ENCODE measurements at regions not wholly inside any gene's neighbourhood (a gene's known extent, or its start where the extent isn't known, plus 50 kb on each side); places are given as distances from the start of the nearest gene placed in this dataset.

DNA sequence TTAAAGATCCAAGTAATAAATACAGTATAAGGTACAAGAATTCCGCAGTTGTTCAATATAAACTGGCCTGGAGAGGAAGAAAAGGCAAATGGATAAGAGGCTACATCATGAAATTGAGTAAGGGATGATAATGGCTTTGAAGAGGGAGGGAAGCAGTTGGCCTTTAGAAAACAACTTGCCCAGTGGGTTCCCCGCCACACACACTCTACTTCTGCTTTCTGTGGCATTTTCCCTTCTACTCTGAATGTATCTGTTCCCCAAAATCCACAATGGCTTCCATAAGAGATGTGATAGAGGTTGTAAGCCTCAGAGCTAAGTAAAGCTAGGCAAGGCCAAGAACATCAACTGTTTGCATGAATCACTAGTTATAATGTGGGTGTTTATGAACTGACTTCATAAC is 221.3 kb downstream of the MBD2 start:
- no peak for DNase-seq
- TF ChIP-seq POLR2A (IDR thresholded peaks at IDR 0.05) = no peak
- TF ChIP-seq, protein P1, sequence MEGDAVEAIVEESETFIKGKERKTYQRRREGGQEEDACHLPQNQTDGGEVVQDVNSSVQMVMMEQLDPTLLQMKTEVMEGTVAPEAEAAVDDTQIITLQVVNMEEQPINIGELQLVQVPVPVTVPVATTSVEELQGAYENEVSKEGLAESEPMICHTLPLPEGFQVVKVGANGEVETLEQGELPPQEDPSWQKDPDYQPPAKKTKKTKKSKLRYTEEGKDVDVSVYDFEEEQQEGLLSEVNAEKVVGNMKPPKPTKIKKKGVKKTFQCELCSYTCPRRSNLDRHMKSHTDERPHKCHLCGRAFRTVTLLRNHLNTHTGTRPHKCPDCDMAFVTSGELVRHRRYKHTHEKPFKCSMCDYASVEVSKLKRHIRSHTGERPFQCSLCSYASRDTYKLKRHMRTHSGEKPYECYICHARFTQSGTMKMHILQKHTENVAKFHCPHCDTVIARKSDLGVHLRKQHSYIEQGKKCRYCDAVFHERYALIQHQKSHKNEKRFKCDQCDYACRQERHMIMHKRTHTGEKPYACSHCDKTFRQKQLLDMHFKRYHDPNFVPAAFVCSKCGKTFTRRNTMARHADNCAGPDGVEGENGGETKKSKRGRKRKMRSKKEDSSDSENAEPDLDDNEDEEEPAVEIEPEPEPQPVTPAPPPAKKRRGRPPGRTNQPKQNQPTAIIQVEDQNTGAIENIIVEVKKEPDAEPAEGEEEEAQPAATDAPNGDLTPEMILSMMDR (IDR thresholded peaks at IDR 0.05) = no peak
- Histone ChIP-seq H3K9me3 (no peaks in the 10 kb centered on the region), H3K36me3 (no peaks in the 10 kb centered on the region), H3K27ac (no peak overlapping the region), H3K27me3 (no peaks in the 10 kb centered on the region), H3K4me1 (no peaks in the 10 kb centered on the region), H3K4me3 (no peak overlapping the region)
- intact Hi-C loops (cut with DNase I) = no loop called here
- ATAC-seq = no peak
- 35% methylated on average over 2 of the region's 2 CpGs for WGBS (ENCODE audit: insufficient coverage, low coverage, low lambda C conversion rate, missing lambda C conversion rate)

DNA sequence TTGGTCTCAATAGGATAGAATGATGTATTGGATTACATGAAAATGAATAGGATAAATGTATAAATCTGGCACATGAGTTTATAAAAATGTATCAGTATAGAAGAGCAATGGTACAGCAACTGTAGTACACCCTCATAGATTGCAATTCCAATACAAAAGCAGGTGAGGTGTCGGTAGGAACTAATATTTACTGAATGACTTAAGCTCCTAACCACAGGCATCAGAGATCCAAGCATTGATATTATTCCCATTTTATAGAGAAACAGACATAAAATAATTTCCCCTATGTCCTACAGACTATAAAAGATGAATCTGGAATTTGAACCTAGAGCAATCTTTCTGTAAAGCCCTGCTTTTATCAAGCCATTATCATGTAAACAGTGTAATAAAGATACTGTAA is 227.4 kb downstream of the MBD2 start:
- intact Hi-C loops (cut with DNase I) = no loop called here
- Histone ChIP-seq H3K4me3 (no peak overlapping the region), H3K36me3 (no peaks in the 10 kb centered on the region), H3K9me3 (no peaks in the 10 kb centered on the region), H3K27me3 (no peaks in the 10 kb centered on the region), H3K27ac (no peak overlapping the region), H3K4me1 (no peaks in the 10 kb centered on the region)
- 100% methylated on average over 1 of the region's 1 CpG for WGBS (ENCODE audit: insufficient coverage, low coverage, low lambda C conversion rate, missing lambda C conversion rate)
- no peak for DNase-seq
- ATAC-seq = no peak
- no peak for TF ChIP-seq POLR2A (IDR thresholded peaks at IDR 0.05)
- TF ChIP-seq, protein P1 (IDR thresholded peaks at IDR 0.05) = no peak

DNA sequence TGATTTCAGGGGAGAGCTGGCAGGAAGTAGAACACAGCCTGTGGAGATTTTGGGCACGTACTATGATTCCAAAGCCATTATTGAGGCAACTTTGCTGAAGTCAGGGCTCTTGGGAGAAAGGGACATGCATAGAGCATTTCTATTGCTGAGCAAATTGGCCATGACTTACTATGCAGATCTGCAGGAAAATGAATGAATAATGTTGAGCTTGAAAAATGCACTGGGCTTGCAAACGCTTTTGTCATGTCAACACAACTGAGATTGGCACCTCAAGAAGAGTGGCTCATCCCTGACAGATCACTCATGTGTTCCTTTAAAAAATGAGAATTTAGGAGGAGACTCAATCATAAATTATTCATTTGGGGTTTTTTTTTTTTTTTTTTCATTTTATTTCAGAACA is 230.5 kb downstream of the MBD2 start:
- ATAC-seq = no peak

DNA sequence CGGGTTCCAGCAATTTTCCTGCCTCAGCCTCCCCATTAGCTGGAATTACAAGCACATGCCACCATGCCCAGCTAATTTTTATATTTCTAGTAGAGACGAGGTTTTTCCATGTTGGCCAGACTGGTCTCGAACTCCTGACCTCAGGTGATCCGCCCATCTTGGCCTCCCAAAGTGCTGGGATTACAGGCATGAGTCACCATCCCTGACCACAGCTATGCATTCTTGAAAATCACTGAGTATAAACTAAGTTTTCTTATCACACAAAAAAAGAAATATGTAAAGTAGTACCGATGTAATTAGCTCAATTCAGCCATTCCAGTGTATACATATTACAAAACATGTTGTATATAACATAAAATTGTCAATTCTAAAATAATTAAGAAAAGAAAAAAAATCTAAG is 232.7 kb downstream of the MBD2 start:
- H3K4me3 ChIP-seq = no peak overlapping the region
- no peak overlapping the region for H3K27ac ChIP-seq
- H3K36me3 ChIP-seq = no peaks in the 10 kb centered on the region
- TF ChIP-seq POLR2A (IDR thresholded peaks at IDR 0.05) = no peak
- TF ChIP-seq, protein P1 (IDR thresholded peaks at IDR 0.05) = no peak
- WGBS (ENCODE audit: insufficient coverage, low coverage, low lambda C conversion rate, missing lambda C conversion rate) = 33% methylated on average over 5 of the region's 5 CpGs
- H3K9me3 ChIP-seq = no peaks in the 10 kb centered on the region
- DNase-seq (no peak), ATAC-seq (no peak)
- intact Hi-C loops (cut with DNase I) = no loop called here
- H3K27me3 ChIP-seq = no peaks in the 10 kb centered on the region
- H3K4me1 ChIP-seq = no peaks in the 10 kb centered on the region

More for the DNA sequence above, 230.5 kb downstream of the MBD2 start:
- no peaks in the 10 kb centered on the region for H3K36me3 ChIP-seq
- intact Hi-C loops (cut with DNase I) = no loop called here
- no peak overlapping the region for H3K27ac ChIP-seq
- no peak for DNase-seq
- no peaks in the 10 kb centered on the region for H3K4me1 ChIP-seq
- WGBS (ENCODE audit: insufficient coverage, low coverage, low lambda C conversion rate, missing lambda C conversion rate) = 65% methylated on average over 2 of the region's 2 CpGs
- TF ChIP-seq, protein P1 (IDR thresholded peaks at IDR 0.05) = no peak
- no peak for TF ChIP-seq POLR2A (IDR thresholded peaks at IDR 0.05)
- H3K4me3 ChIP-seq = no peak overlapping the region
- no peaks in the 10 kb centered on the region for H3K9me3 ChIP-seq
- no peaks in the 10 kb centered on the region for H3K27me3 ChIP-seq

DNA sequence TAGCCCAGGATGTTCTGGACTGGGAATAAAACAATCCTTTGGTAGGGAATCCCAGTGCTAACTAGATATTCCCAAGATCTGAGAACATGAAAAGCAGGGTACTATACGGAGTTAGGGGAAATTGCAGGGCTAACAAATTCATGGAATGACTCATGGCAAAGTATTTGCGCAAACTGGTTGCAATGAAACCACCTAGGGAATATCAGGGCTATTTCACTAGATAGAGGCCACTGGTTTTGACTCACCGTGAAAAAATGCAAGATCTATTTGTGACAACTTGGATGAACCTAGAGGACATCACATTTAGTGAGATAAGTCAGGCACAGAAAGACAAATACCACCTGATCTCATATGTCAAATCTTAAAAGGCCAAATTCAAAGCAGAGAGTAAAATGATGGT is 233.3 kb downstream of the MBD2 start:
- H3K4me3 ChIP-seq = no peak overlapping the region
- H3K36me3 ChIP-seq = no peaks in the 10 kb centered on the region
- WGBS (ENCODE audit: insufficient coverage, low coverage, low lambda C conversion rate, missing lambda C conversion rate) = 73% methylated on average over 3 of the region's 3 CpGs
- ATAC-seq (no peak), DNase-seq (no peak)
- TF ChIP-seq, protein P1 (IDR thresholded peaks at IDR 0.05) = no peak
- TF ChIP-seq POLR2A (IDR thresholded peaks at IDR 0.05) = no peak
- H3K27ac ChIP-seq = no peak overlapping the region
- intact Hi-C loops (cut with DNase I) = no loop called here
- H3K4me1 ChIP-seq = no peaks in the 10 kb centered on the region
- no peaks in the 10 kb centered on the region for H3K9me3 ChIP-seq
- no peaks in the 10 kb centered on the region for H3K27me3 ChIP-seq
